CD14-positive monocyte (primary cell): ENCODE measurements at regions not wholly inside any gene's neighbourhood (a gene's known extent, or its start where the extent isn't known, plus 50 kb on each side); places are given as distances from the start of the nearest gene placed in this dataset.
A peak's percentile ranks its signal among the peaks of the same experiment; 100 is the strongest.

Source experiments
- DNase-seq, 3 donors: peaks; one replicate each; pipeline ENCODE4 v3.0.0-alpha.2; 2011 to 2022
- H2AFZ ChIP-seq: 2 replicates; pipeline ENCODE4 v1.6.0; 2012; ENCODE audit warnings: mild to moderate bottlenecking, low read depth, low read length, inconsistent platforms; ENCODE audit not compliant: insufficient read depth, poor library complexity, severe bottlenecking
- H3K27ac ChIP-seq, 2 donors: 1 replicate in 1 of 2; 2 replicates in 1 of 2; pipeline ENCODE4 v1.5.1; 2012 to 2013; ENCODE audit warnings: low read length in 2 of 2, control low read depth in 1 of 2, inconsistent platforms in 1 of 2, low read depth in 1 of 2, mild to moderate bottlenecking in 1 of 2
- H3K27me3 ChIP-seq, 2 donors: one replicate each; pipeline versions ENCODE4 v1.6.0 to v1.6.1; 2011 to 2013; ENCODE audit warnings: low read length in 2 of 2; ENCODE audit not compliant: control insufficient read depth in 2 of 2, insufficient read depth in 2 of 2
- H3K36me3 ChIP-seq, 2 donors: replicated peaks in 1 of 2; 1 replicate in 1 of 2; 2 replicates in 1 of 2; pipeline versions ENCODE4 v1.5.1 to v1.6.1; 2012 to 2013; ENCODE audit warnings: low read length in 2 of 2, control low read depth in 1 of 2, inconsistent platforms in 1 of 2, mild to moderate bottlenecking in 1 of 2; ENCODE audit not compliant: insufficient read depth in 2 of 2, control insufficient read depth in 1 of 2
- H3K4me1 ChIP-seq, 2 donors: 1 replicate in 1 of 2; 2 replicates in 1 of 2; pipeline versions ENCODE4 v1.5.1 to v1.6.1; 2012 to 2013; ENCODE audit warnings: low read length in 2 of 2, control low read depth in 1 of 2, inconsistent platforms in 1 of 2, mild to moderate bottlenecking in 1 of 2, moderate library complexity in 1 of 2; ENCODE audit not compliant: insufficient read depth in 2 of 2, control insufficient read depth in 1 of 2
- H3K4me2 ChIP-seq: replicated peaks from 2 replicates; pipeline ENCODE3; 2012; ENCODE audit warnings: low read length, moderate library complexity, mild to moderate bottlenecking; ENCODE audit not compliant: poor library complexity, severe bottlenecking; ENCODE audit errors: extremely low read depth
- H3K4me3 ChIP-seq, 3 experiments: fragments of 200-600 bp in 1 of 3; sonication (generic) in 1 of 3; replicated peaks in 1 of 3; 1 replicate in 2 of 3; 2 replicates in 1 of 3; pipeline ENCODE4 v1.5.1; 2011 to 2013; ENCODE audit warnings: low read length in 3 of 3, mild to moderate bottlenecking in 3 of 3, control low read depth in 2 of 3, low read depth in 2 of 3, inconsistent platforms in 1 of 3, moderate library complexity in 1 of 3
- H3K79me2 ChIP-seq: 2 replicates; pipeline ENCODE4 v1.6.0; 2012; ENCODE audit warnings: mild to moderate bottlenecking, control low read depth, inconsistent platforms, low read length, moderate library complexity; ENCODE audit not compliant: insufficient read depth
- H3K9ac ChIP-seq: 2 replicates; pipeline ENCODE4 v1.6.0; 2017; ENCODE audit warnings: low read length, mild to moderate bottlenecking; ENCODE audit not compliant: insufficient read depth, poor library complexity, severe bottlenecking
- H3K9me3 ChIP-seq, 2 donors: replicated peaks in 1 of 2; 1 replicate in 1 of 2; 2 replicates in 1 of 2; pipeline versions ENCODE4 v1.5.1 to v1.6.1; 2012 to 2013; ENCODE audit warnings: low read length in 2 of 2, control low read depth in 1 of 2; ENCODE audit not compliant: control insufficient read depth in 1 of 2, insufficient read depth in 1 of 2
- H4K20me1 ChIP-seq: 2 replicates; pipeline ENCODE4 v1.6.0; 2012; ENCODE audit warnings: mild to moderate bottlenecking, low read length, control low read depth, moderate library complexity; ENCODE audit not compliant: insufficient read depth
- H3K27ac Mint-ChIP-seq, 7 donors: one replicate each; pipeline ENCODE4 v1.8.0; 2020; ENCODE audit warnings: mild to moderate bottlenecking in 7 of 7, mixed read lengths in 7 of 7, moderate library complexity in 6 of 7, inconsistent platforms in 2 of 7
- H3K27me3 Mint-ChIP-seq, 3 donors: one replicate each; pipeline ENCODE4 v1.8.0; 2021 to 2022; ENCODE audit warnings: low read depth in 3 of 3, mild to moderate bottlenecking in 3 of 3, mixed read lengths in 3 of 3, moderate library complexity in 3 of 3, inconsistent platforms in 1 of 3
- H3K36me3 Mint-ChIP-seq, 2 donors: one replicate each; pipeline ENCODE4 v1.8.0; 2020; ENCODE audit warnings: mixed read lengths in 2 of 2, inconsistent platforms in 1 of 2, mild to moderate bottlenecking in 1 of 2
- H3K4me1 Mint-ChIP-seq: one replicate; pipeline ENCODE4 v1.8.0; 2020; ENCODE audit warnings: mild to moderate bottlenecking, mixed read lengths
- H3K4me3 Mint-ChIP-seq, 2 donors: one replicate each; pipeline ENCODE4 v1.8.0; 2020; ENCODE audit warnings: mild to moderate bottlenecking in 2 of 2, mixed read lengths in 2 of 2, moderate library complexity in 1 of 2
- H3K9me3 Mint-ChIP-seq, 7 donors: one replicate each; pipeline ENCODE4 v1.8.0; 2020 to 2022; ENCODE audit warnings: mixed read lengths in 7 of 7, mild to moderate bottlenecking in 6 of 7, moderate library complexity in 6 of 7, inconsistent platforms in 2 of 7
- CTCF ChIP-seq: fragments of 200-600 bp; IDR thresholded peaks from one replicate; pipeline ENCODE4 v1.8.0; 2022; ENCODE audit warnings: antibody characterized with exemption, mild to moderate bottlenecking
- WGBS: methylation state at CpG from one replicate; pipeline ENCODE4 v1.1.5; 2013; ENCODE audit warnings: missing lambda C conversion rate; ENCODE audit not compliant: insufficient coverage; 5-methylcytosine and 5-hydroxymethylcytosine counted together
- intact Hi-C, 2 donors: fragments of 100-400 bp; cut with micrococcal nuclease; formaldehyde crosslinking; loops; one replicate each; pipeline versions ENCODE4 v1.15.0 to v1.15.1; 2023

- Histone ChIP-seq H3K4me1 (no peaks in the 10 kb centered on the region), H3K79me2 (no peaks in the 10 kb centered on the region), H4K20me1 (no peaks in the 10 kb centered on the region), H3K36me3 (no peaks in the 10 kb centered on the region), H3K4me3 (no peak overlapping the region), H3K9me3 (no peaks in the 10 kb centered on the region), H3K27me3 (no peaks in the 10 kb centered on the region), H3K4me2 (no peak overlapping the region), H3K27ac (no peak overlapping the region), H2AFZ (no peak overlapping the region), H3K9ac (no peak overlapping the region)
- Mint-ChIP-seq H3K4me3 (no peak overlapping the region), H3K27me3 (peaks cover 2 to 7% (median 6%) of the 10 kb centered on the region in 3 donors), H3K36me3 (no peaks in the 10 kb centered on the region), H3K9me3 (peaks cover 0 to 4% (median 2%) of the 10 kb centered on the region in 7 donors), H3K27ac (no peak overlapping the region), H3K4me1 (no peaks in the 10 kb centered on the region)
- TF ChIP-seq CTCF: no peak
- 90% methylated on average over 6 of the region's 6 CpGs for WGBS
- no peak for DNase-seq
- intact Hi-C loops: no loop called here
Measured at GRCh38 chr5:175243441-175243840, 200.5 kb downstream of the DRD1 start.

- H3K36me3 Mint-ChIP-seq: no peaks in the 10 kb centered on the region
- WGBS: 84% methylated on average over 5 of the region's 5 CpGs
- no peak overlapping the region for H2AFZ ChIP-seq
- intact Hi-C loops: no loop called here
- no peak overlapping the region for H3K4me3 ChIP-seq
- no peaks in the 10 kb centered on the region for H4K20me1 ChIP-seq
- TF ChIP-seq CTCF: no peak
- H3K4me2 ChIP-seq: no peak overlapping the region
- H3K27ac ChIP-seq: no peak overlapping the region
- no peaks in the 10 kb centered on the region for H3K4me1 ChIP-seq
- H3K9ac ChIP-seq: no peak overlapping the region
- H3K27me3 Mint-ChIP-seq: peaks cover 0 to 7% (median 5%) of the 10 kb centered on the region in 3 donors
- H3K4me3 Mint-ChIP-seq: no peak overlapping the region
- no peaks in the 10 kb centered on the region for H3K9me3 ChIP-seq
- peak overlapping the region in 1 of 7 donors; percentile 64 for H3K27ac Mint-ChIP-seq
- H3K36me3 ChIP-seq: no peaks in the 10 kb centered on the region
- peaks cover 0 to 4% (median 2%) of the 10 kb centered on the region in 7 donors for H3K9me3 Mint-ChIP-seq
- DNase-seq: no peak
- no peaks in the 10 kb centered on the region for H3K4me1 Mint-ChIP-seq
- H3K79me2 ChIP-seq: no peaks in the 10 kb centered on the region
- no peaks in the 10 kb centered on the region for H3K27me3 ChIP-seq
Measured at GRCh38 chr5:175242207-175242606, 201.8 kb downstream of the DRD1 start.
